ENCODE measurements at regions not wholly inside any gene's neighbourhood (a gene's known extent, or its start where the extent isn't known, plus 50 kb on each side); places are given as distances from the start of the nearest gene placed in this dataset.

DNA sequence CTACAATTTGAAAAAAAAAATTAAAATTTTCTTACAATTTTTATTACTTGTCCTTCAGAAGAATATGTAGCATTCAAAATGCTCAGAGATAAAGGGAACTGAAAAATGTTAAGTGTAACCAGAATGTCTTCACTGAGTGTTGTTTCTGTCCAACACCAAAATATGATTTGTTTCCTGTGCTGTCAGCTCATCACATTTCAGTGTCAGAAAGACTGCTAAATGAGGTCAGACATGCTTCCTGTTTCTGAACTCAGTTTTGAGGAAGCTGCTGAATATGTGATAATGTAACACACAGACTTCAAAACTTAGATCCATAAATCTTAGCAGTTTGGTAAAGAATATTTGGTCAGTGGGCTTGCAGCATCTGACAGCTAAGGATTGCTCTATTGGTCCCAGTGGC is 1849.7 kb downstream of the PCDH7 start:
- POLR2A ChIA-PET = interaction anchor here (0.8 to 1.2 kb wide), 4 partner anchors 10 to 53 kb away, joined by 3 to 6 read pairs (median 4); no protein-coding TSS in a partner anchor
- CTCF ChIA-PET (ENCODE audit: unreplicated experiment) = interaction anchor here (0.5 kb wide), 1 partner anchor 20 kb away, joined by 3 read pairs; no protein-coding TSS in a partner anchor
- Histone ChIP-seq H3K36me3 (ENCODE audit: insufficient read depth, low read length) (peaks cover 23% of the 10 kb centered on the region), H3K27ac (ENCODE audit: low read depth, low read length, poor library complexity, severe bottlenecking) (peak overlapping the region; percentile 95), H3K79me2 (ENCODE audit: insufficient read depth, low read depth, low read length) (no peaks in the 10 kb centered on the region), H3K9me2 (ENCODE audit: insufficient read depth, low read length) (no peaks in the 10 kb centered on the region), H3K4me2 (ENCODE audit: low read length) (peak overlapping the region; percentile 70), H3K4me1 (ENCODE audit: insufficient read depth, low read length, poor library complexity, severe bottlenecking) (peaks cover 80% of the 10 kb centered on the region), H2AFZ (ENCODE audit: low read length) (peak overlapping the region; percentile 66), H3K9me3 (ENCODE audit: low read length) (peaks cover 28% of the 10 kb centered on the region), H4K20me1 (ENCODE audit: insufficient read depth, low read length) (no peaks in the 10 kb centered on the region), H3K4me3 (ENCODE audit: low read depth, low read length, poor library complexity, severe bottlenecking) (peak overlapping the region; percentile 35)
- no TSS peak for BruUV-seq (replicated peaks)
- no peak for TF ChIP-seq EZH2phosphoT487 (IDR thresholded peaks at IDR 0.05; ENCODE audit: borderline replicate concordance, low read depth, low read length)
- TF ChIP-seq, protein P1, sequence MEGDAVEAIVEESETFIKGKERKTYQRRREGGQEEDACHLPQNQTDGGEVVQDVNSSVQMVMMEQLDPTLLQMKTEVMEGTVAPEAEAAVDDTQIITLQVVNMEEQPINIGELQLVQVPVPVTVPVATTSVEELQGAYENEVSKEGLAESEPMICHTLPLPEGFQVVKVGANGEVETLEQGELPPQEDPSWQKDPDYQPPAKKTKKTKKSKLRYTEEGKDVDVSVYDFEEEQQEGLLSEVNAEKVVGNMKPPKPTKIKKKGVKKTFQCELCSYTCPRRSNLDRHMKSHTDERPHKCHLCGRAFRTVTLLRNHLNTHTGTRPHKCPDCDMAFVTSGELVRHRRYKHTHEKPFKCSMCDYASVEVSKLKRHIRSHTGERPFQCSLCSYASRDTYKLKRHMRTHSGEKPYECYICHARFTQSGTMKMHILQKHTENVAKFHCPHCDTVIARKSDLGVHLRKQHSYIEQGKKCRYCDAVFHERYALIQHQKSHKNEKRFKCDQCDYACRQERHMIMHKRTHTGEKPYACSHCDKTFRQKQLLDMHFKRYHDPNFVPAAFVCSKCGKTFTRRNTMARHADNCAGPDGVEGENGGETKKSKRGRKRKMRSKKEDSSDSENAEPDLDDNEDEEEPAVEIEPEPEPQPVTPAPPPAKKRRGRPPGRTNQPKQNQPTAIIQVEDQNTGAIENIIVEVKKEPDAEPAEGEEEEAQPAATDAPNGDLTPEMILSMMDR (conservative IDR thresholded peaks at IDR 0.05; ENCODE audit: low read length) = no peak
- intact Hi-C loops (cut with micrococcal nuclease; ENCODE audit: unreplicated experiment) = no loop called here
- peak; percentile 92 for DNase-seq (ENCODE audit: low spot score)

DNA sequence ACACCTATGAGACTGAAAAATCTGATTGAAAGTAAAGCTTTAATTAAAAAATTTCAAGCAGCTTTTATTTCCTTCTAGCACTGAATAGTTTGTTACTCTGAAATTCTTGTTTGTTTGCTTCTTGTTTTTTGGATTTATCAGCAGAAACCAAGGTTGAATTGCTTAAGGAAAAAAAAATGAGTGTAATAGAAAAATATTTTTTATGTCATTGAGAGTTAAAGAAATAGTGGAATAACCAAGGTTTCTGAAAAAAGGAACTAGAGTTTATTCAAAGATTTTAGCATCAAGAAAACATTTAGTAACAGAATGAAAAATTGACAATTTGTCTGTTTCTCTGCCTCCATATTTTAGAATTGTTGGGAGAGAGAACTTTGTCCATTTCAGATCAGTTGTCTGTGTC is 1852.2 kb downstream of the PCDH7 start:
- H3K36me3 ChIP-seq (ENCODE audit: insufficient read depth, low read length) = peaks cover 12% of the 10 kb centered on the region
- peaks cover 29% of the 10 kb centered on the region for H3K9me3 ChIP-seq (ENCODE audit: low read length)
- BruUV-seq (replicated peaks) = no TSS peak
- peak overlapping the region; percentile 80 for H2AFZ ChIP-seq (ENCODE audit: low read length)
- no peak for TF ChIP-seq EZH2phosphoT487 (IDR thresholded peaks at IDR 0.05; ENCODE audit: borderline replicate concordance, low read depth, low read length)
- TF ChIP-seq, protein P1 (conservative IDR thresholded peaks at IDR 0.05; ENCODE audit: low read length) = no peak
- peaks cover 83% of the 10 kb centered on the region for H3K4me1 ChIP-seq (ENCODE audit: insufficient read depth, low read length, poor library complexity, severe bottlenecking)
- no peak for DNase-seq (ENCODE audit: low spot score)
- H3K27ac ChIP-seq (ENCODE audit: low read depth, low read length, poor library complexity, severe bottlenecking) = peak overlapping the region; percentile 95
- ChIA-PET POLR2A (interaction anchor here (0.7 to 1.8 kb wide), 7 partner anchors 10 to 27 kb away, joined by 3 to 5 read pairs (median 4); no protein-coding TSS in a partner anchor), CTCF (ENCODE audit: unreplicated experiment) (no interaction called here)
- H3K4me2 ChIP-seq (ENCODE audit: low read length) = peak overlapping the region; percentile 39
- intact Hi-C loops (cut with micrococcal nuclease; ENCODE audit: unreplicated experiment) = no loop called here
- no peaks in the 10 kb centered on the region for H3K79me2 ChIP-seq (ENCODE audit: insufficient read depth, low read depth, low read length)
- H3K4me3 ChIP-seq (ENCODE audit: low read depth, low read length, poor library complexity, severe bottlenecking) = no peak overlapping the region
- H4K20me1 ChIP-seq (ENCODE audit: insufficient read depth, low read length) = no peaks in the 10 kb centered on the region
- no peaks in the 10 kb centered on the region for H3K9me2 ChIP-seq (ENCODE audit: insufficient read depth, low read length)

DNA sequence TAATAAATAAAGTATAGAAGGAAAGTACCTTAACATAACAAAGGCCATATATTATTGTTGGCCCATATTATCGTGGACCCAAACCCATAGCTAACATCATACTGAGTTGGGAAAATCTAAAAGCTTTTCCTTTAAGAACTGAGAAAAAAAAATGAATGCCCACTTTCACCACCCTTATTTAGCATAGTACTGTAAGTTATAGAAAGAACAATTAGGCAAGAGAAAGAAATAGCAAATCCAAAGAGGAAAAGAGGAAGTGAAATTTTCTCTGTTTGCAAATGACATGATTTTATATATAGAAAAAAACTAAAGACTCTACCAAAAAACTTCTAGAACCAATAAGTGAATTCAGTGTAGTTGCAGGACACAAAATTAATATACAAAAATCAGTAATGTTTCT is 1854.6 kb downstream of the PCDH7 start:
- POLR2A ChIA-PET = interaction anchor here (0.5 to 2.1 kb wide), 6 partner anchors 12 to 131 kb away, joined by 3 to 7 read pairs (median 4); no protein-coding TSS in a partner anchor
- no TSS peak for BruUV-seq (replicated peaks)
- intact Hi-C loops (cut with micrococcal nuclease; ENCODE audit: unreplicated experiment) = no loop called here

More for the DNA sequence above, 1854.6 kb downstream of the PCDH7 start:
- no peaks in the 10 kb centered on the region for H4K20me1 ChIP-seq (ENCODE audit: insufficient read depth, low read length)
- CTCF ChIA-PET (ENCODE audit: unreplicated experiment) = interaction anchor here (1.2 kb wide), 1 partner anchor 18 kb away, joined by 4 read pairs; no protein-coding TSS in a partner anchor
- H3K9me2 ChIP-seq (ENCODE audit: insufficient read depth, low read length) = no peaks in the 10 kb centered on the region
- peak; percentile 52 for DNase-seq (ENCODE audit: low spot score)
- H2AFZ ChIP-seq (ENCODE audit: low read length) = peak overlapping the region; percentile 81; the same call in 1 of the 2 replicates
- peaks cover 28% of the 10 kb centered on the region for H3K9me3 ChIP-seq (ENCODE audit: low read length)
- peaks cover 65% of the 10 kb centered on the region for H3K4me1 ChIP-seq (ENCODE audit: insufficient read depth, low read length, poor library complexity, severe bottlenecking)
- peak overlapping the region; percentile 15 for H3K4me3 ChIP-seq (ENCODE audit: low read depth, low read length, poor library complexity, severe bottlenecking)
- H3K36me3 ChIP-seq (ENCODE audit: insufficient read depth, low read length) = peaks cover 12% of the 10 kb centered on the region
- no peak for TF ChIP-seq EZH2phosphoT487 (IDR thresholded peaks at IDR 0.05; ENCODE audit: borderline replicate concordance, low read depth, low read length)
- TF ChIP-seq, protein P1 (conservative IDR thresholded peaks at IDR 0.05; ENCODE audit: low read length) = no peak
- H3K4me2 ChIP-seq (ENCODE audit: low read length) = peak overlapping the region; percentile 48
- peak overlapping the region; percentile 44 for H3K27ac ChIP-seq (ENCODE audit: low read depth, low read length, poor library complexity, severe bottlenecking)
- no peaks in the 10 kb centered on the region for H3K79me2 ChIP-seq (ENCODE audit: insufficient read depth, low read depth, low read length)
